Peyer's patch (tissue), 4 donors: ENCODE measurements at regions not wholly inside any gene's neighbourhood (a gene's known extent, or its start where the extent isn't known, plus 50 kb on each side); places are given as distances from the start of the nearest gene placed in this dataset.

Experiments used
- DNase-seq, 3 donors: peaks; one replicate each; pipeline ENCODE4 v3.0.0-alpha.2; 2017 to 2019
- H3K27ac ChIP-seq, 4 donors: fragments of 200-600 bp; sonication (generic); one replicate each; pipeline ENCODE4 v1.5.1; 2016 to 2019
- H3K27me3 ChIP-seq, 2 donors: fragments of 200-600 bp; sonication (generic); one replicate each; pipeline ENCODE4 v1.5.1; 2019
- H3K36me3 ChIP-seq, 3 donors: fragments of 200-600 bp; sonication (generic); one replicate each; pipeline ENCODE4 v1.5.1; 2016 to 2019
- H3K4me1 ChIP-seq, 4 donors: fragments of 200-600 bp; sonication (generic); one replicate each; pipeline ENCODE4 v1.5.1; 2016 to 2019
- H3K4me3 ChIP-seq, 4 donors: fragments of 200-600 bp; sonication (generic); 1 replicate in 3 of 4; 2 replicates in 1 of 4; pipeline ENCODE4 v1.5.1; 2016 to 2019; ENCODE audit warnings: mild to moderate bottlenecking in 1 of 4
- H3K9me3 ChIP-seq, 4 donors: fragments of 200-600 bp; sonication (generic); one replicate each; pipeline ENCODE4 v1.5.1; 2016 to 2019; ENCODE audit warnings: mild to moderate bottlenecking in 1 of 4
- CTCF ChIP-seq, 6 experiments: fragments of 450-650 bp in 4 of 6; fragments of 200-600 bp in 2 of 6; sonication (generic) in 1 of 6; IDR thresholded peaks; one replicate each; pipeline ENCODE4 v1.5.1; 2017 to 2019; ENCODE audit warnings: antibody characterized with exemption in 6 of 6, mild to moderate bottlenecking in 3 of 6, moderate library complexity in 1 of 6
- POLR2A ChIP-seq, 2 donors: fragments of 450-650 bp; IDR thresholded peaks; one replicate each; pipeline ENCODE4 v1.5.1; 2017; ENCODE audit warnings: antibody characterized with exemption in 2 of 2, mild to moderate bottlenecking in 2 of 2, moderate library complexity in 2 of 2

GRCh38 chr6:23633996-23634395 lies 492.0 kb upstream of the NRSN1 start:
- TF ChIP-seq POLR2A (IDR thresholded peaks at IDR 0.05) = no peak
- TF ChIP-seq CTCF (IDR thresholded peaks at IDR 0.05) = no peak
- no peaks in the 10 kb centered on the region for H3K36me3 ChIP-seq
- no peak overlapping the region for H3K27ac ChIP-seq
- no peaks in the 10 kb centered on the region for H3K4me1 ChIP-seq
- H3K9me3 ChIP-seq = no peaks in the 10 kb centered on the region
- no peak overlapping the region for H3K4me3 ChIP-seq
- DNase-seq = no peak
- H3K27me3 ChIP-seq = no peaks in the 10 kb centered on the region

GRCh38 chr6:23635150-23635549 lies 490.9 kb upstream of the NRSN1 start:
- no peak overlapping the region for H3K27ac ChIP-seq
- H3K9me3 ChIP-seq = no peaks in the 10 kb centered on the region
- no peak overlapping the region for H3K4me3 ChIP-seq
- no peaks in the 10 kb centered on the region for H3K4me1 ChIP-seq
- DNase-seq = no peak
- no peaks in the 10 kb centered on the region for H3K27me3 ChIP-seq
- H3K36me3 ChIP-seq = no peaks in the 10 kb centered on the region
- TF ChIP-seq POLR2A (IDR thresholded peaks at IDR 0.05) = no peak
- TF ChIP-seq CTCF (IDR thresholded peaks at IDR 0.05) = no peak

- no peak overlapping the region for H3K4me3 ChIP-seq
- no peaks in the 10 kb centered on the region for H3K9me3 ChIP-seq
- no peaks in the 10 kb centered on the region for H3K4me1 ChIP-seq
- no peak overlapping the region for H3K27ac ChIP-seq
- no peak for DNase-seq
- H3K36me3 ChIP-seq = no peaks in the 10 kb centered on the region
- TF ChIP-seq POLR2A (IDR thresholded peaks at IDR 0.05) = no peak
- TF ChIP-seq CTCF (IDR thresholded peaks at IDR 0.05) = no peak
- H3K27me3 ChIP-seq = no peaks in the 10 kb centered on the region
These were observed 488.7 kb upstream of the NRSN1 start for GRCh38 chr6:23637296-23637695.

- no peaks in the 10 kb centered on the region for H3K27me3 ChIP-seq
- no peaks in the 10 kb centered on the region for H3K36me3 ChIP-seq
- TF ChIP-seq POLR2A (IDR thresholded peaks at IDR 0.05) (no peak), CTCF (IDR thresholded peaks at IDR 0.05) (no peak)
- no peaks in the 10 kb centered on the region for H3K9me3 ChIP-seq
- DNase-seq = no peak
- no peak overlapping the region for H3K4me3 ChIP-seq
- no peaks in the 10 kb centered on the region for H3K4me1 ChIP-seq
- H3K27ac ChIP-seq = no peak overlapping the region
These were observed 483.2 kb upstream of the NRSN1 start for GRCh38 chr6:23642849-23643248.

GRCh38 chr6:23647045-23647444 lies 479.0 kb upstream of the NRSN1 start:
- Histone ChIP-seq H3K27me3 (no peaks in the 10 kb centered on the region), H3K9me3 (no peaks in the 10 kb centered on the region), H3K4me1 (no peaks in the 10 kb centered on the region), H3K4me3 (no peak overlapping the region), H3K27ac (no peak overlapping the region), H3K36me3 (no peaks in the 10 kb centered on the region)
- TF ChIP-seq CTCF (IDR thresholded peaks at IDR 0.05) (no peak), POLR2A (IDR thresholded peaks at IDR 0.05) (no peak)
- DNase-seq = no peak

GRCh38 chr6:23650676-23651075 lies 475.3 kb upstream of the NRSN1 start:
- Histone ChIP-seq H3K4me3 (no peak overlapping the region), H3K4me1 (peaks cover 0 to 8% (median 0%) of the 10 kb centered on the region in 4 donors), H3K27me3 (no peaks in the 10 kb centered on the region), H3K36me3 (no peaks in the 10 kb centered on the region), H3K9me3 (no peaks in the 10 kb centered on the region), H3K27ac (no peak overlapping the region)
- TF ChIP-seq CTCF (IDR thresholded peaks at IDR 0.05) = no peak
- no peak for TF ChIP-seq POLR2A (IDR thresholded peaks at IDR 0.05)
- no peak for DNase-seq
